Astrocyte (in vitro differentiated cells and primary cell): ENCODE measurements at regions not wholly inside any gene's neighbourhood (a gene's known extent, or its start where the extent isn't known, plus 50 kb on each side); places are given as distances from the start of the nearest gene placed in this dataset.

ENCODE experiments used
- DNase-seq: peaks from one replicate; pipeline ENCODE4 v3.0.0-alpha.2; 2010; ENCODE audit warnings: low read depth
- FAIRE-seq: peaks from 2 replicates; lab custom pipeline; 2011; peaks lifted over from hg19 to GRCh38; lab: Jason Lieb, UNC
- H2AFZ ChIP-seq: 2 replicates; pipeline ENCODE4 v1.6.0; 2012; ENCODE audit warnings: low read depth, low read length, inconsistent platforms
- H3K27ac ChIP-seq: 2 replicates; pipeline ENCODE4 v1.5.1; 2011; ENCODE audit warnings: low read depth, low read length, inconsistent platforms
- H3K27me3 ChIP-seq: 2 replicates; pipeline ENCODE4 v1.6.0; 2011; ENCODE audit warnings: low read length, inconsistent platforms; ENCODE audit not compliant: insufficient read depth
- H3K36me3 ChIP-seq: 2 replicates; pipeline ENCODE4 v1.5.1; 2011; ENCODE audit warnings: low read length, inconsistent platforms; ENCODE audit not compliant: insufficient read depth
- H3K4me1 ChIP-seq: 2 replicates; pipeline ENCODE4 v1.5.1; 2011; ENCODE audit warnings: low read length, inconsistent platforms; ENCODE audit not compliant: insufficient read depth
- H3K4me2 ChIP-seq: 2 replicates; pipeline ENCODE4 v1.6.0; 2012; ENCODE audit warnings: low read length, inconsistent platforms
- H3K4me3 ChIP-seq: 2 replicates; pipeline ENCODE4 v1.5.1; 2011; ENCODE audit warnings: low read depth, mild to moderate bottlenecking, low read length, inconsistent platforms; ENCODE audit not compliant: insufficient read depth
- H3K79me2 ChIP-seq: 2 replicates; pipeline ENCODE4 v1.6.0; 2012; ENCODE audit warnings: mild to moderate bottlenecking, low read length, inconsistent platforms; ENCODE audit not compliant: insufficient read depth
- H3K9ac ChIP-seq: 2 replicates; pipeline ENCODE4 v1.6.0; 2012; ENCODE audit warnings: mild to moderate bottlenecking, low read length, inconsistent platforms
- H3K9me3 ChIP-seq: 2 replicates; pipeline ENCODE4 v1.5.1; 2012; ENCODE audit warnings: low read depth, mild to moderate bottlenecking, low read length, inconsistent platforms; ENCODE audit not compliant: insufficient read depth
- H4K20me1 ChIP-seq: 2 replicates; pipeline ENCODE4 v1.6.0; 2012; ENCODE audit warnings: low read length, inconsistent platforms; ENCODE audit not compliant: insufficient read depth
- H3K27ac Mint-ChIP-seq: one replicate; pipeline ENCODE4 v1.8.0; 2021; ENCODE audit warnings: mild to moderate bottlenecking, mixed read lengths; ENCODE audit not compliant: unreplicated experiment
- H3K27me3 Mint-ChIP-seq: one replicate; pipeline ENCODE4 v1.8.0; 2021; ENCODE audit warnings: low read depth, mixed read lengths; ENCODE audit not compliant: unreplicated experiment
- H3K36me3 Mint-ChIP-seq: one replicate; pipeline ENCODE4 v1.8.0; 2021; ENCODE audit warnings: low read depth, mixed read lengths; ENCODE audit not compliant: unreplicated experiment
- H3K4me1 Mint-ChIP-seq: one replicate; pipeline ENCODE4 v1.8.0; 2021; ENCODE audit warnings: low read depth, mixed read lengths; ENCODE audit not compliant: unreplicated experiment
- H3K4me3 Mint-ChIP-seq: one replicate; pipeline ENCODE4 v1.8.0; 2021; ENCODE audit warnings: mild to moderate bottlenecking, moderate library complexity, mixed read lengths; ENCODE audit not compliant: unreplicated experiment
- H3K9me3 Mint-ChIP-seq: one replicate; pipeline ENCODE4 v1.8.0; 2021; ENCODE audit warnings: mild to moderate bottlenecking, mixed read lengths; ENCODE audit not compliant: unreplicated experiment
- EZH2 ChIP-seq: IDR thresholded peaks from 2 replicates; pipeline ENCODE4 v1.6.1; 2012; ENCODE audit warnings: mild to moderate bottlenecking, low read length, inconsistent platforms; ENCODE audit not compliant: insufficient read depth
- TF ChIP-seq, protein P1 (sequence below): IDR thresholded peaks from 2 replicates; pipeline ENCODE4 v1.5.1; 2011; ENCODE audit warnings: low read depth, mild to moderate bottlenecking, inconsistent platforms, low read length, moderate library complexity; ENCODE audit not compliant: insufficient read depth

DNA sequence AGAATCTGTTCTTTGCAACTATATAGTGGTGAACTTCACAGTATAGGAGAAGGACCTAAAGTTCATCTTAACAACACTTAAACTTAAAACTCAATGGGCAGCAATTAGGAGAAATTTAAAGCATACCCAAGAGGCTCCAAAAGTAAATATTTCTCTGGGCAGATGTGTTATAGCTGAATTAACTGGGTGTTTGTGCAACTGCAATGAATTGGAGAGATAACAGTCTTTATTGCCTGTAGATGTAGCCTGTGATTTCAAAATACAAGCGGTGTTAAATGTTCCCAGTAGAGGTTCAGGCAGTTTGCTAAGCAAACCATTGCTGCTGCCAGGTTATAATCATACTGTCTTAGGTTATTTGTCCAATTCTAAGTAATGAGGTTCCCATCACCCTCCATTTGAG, 294.1 kb upstream of the MTNR1B start:
- no peak overlapping the region for H3K27ac Mint-ChIP-seq
- Histone ChIP-seq H3K4me2 (no peak overlapping the region), H3K36me3 (no peaks in the 10 kb centered on the region), H3K27me3 (no peaks in the 10 kb centered on the region), H3K27ac (no peak overlapping the region), H3K9me3 (peaks cover 3% of the 10 kb centered on the region), H3K9ac (no peak overlapping the region), H4K20me1 (no peaks in the 10 kb centered on the region), H3K4me1 (no peaks in the 10 kb centered on the region), H3K4me3 (no peak overlapping the region), H3K79me2 (no peaks in the 10 kb centered on the region), H2AFZ (no peak overlapping the region)
- DNase-seq (no peak), FAIRE-seq (no peak)
- TF ChIP-seq EZH2 = no peak
- TF ChIP-seq, protein P1, sequence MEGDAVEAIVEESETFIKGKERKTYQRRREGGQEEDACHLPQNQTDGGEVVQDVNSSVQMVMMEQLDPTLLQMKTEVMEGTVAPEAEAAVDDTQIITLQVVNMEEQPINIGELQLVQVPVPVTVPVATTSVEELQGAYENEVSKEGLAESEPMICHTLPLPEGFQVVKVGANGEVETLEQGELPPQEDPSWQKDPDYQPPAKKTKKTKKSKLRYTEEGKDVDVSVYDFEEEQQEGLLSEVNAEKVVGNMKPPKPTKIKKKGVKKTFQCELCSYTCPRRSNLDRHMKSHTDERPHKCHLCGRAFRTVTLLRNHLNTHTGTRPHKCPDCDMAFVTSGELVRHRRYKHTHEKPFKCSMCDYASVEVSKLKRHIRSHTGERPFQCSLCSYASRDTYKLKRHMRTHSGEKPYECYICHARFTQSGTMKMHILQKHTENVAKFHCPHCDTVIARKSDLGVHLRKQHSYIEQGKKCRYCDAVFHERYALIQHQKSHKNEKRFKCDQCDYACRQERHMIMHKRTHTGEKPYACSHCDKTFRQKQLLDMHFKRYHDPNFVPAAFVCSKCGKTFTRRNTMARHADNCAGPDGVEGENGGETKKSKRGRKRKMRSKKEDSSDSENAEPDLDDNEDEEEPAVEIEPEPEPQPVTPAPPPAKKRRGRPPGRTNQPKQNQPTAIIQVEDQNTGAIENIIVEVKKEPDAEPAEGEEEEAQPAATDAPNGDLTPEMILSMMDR = no peak
- H3K4me3 Mint-ChIP-seq = no peak overlapping the region
- H3K4me1 Mint-ChIP-seq = no peaks in the 10 kb centered on the region
- no peaks in the 10 kb centered on the region for H3K9me3 Mint-ChIP-seq
- peaks cover 7% of the 10 kb centered on the region for H3K36me3 Mint-ChIP-seq
- no peaks in the 10 kb centered on the region for H3K27me3 Mint-ChIP-seq

DNA sequence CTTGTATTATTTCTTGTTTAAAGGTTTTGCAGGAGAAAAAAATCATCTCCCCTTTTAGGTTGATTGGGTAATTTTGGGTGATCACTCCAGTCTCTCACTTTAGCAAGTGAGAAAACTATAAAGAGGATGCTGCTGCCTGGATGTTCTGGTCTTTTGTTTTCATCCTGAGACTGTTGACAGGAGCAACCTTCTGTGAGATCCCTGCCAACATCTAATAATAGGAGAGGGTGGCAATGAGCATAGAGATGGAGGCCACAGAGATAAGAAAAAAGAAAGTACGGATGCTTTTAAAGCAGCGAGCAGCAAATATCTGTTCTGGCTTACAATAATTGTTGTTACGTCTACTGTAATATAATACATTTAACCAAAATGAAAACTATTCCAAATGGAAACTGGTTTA, 293.6 kb upstream of the MTNR1B start:
- no peak for DNase-seq
- no peak overlapping the region for H3K4me2 ChIP-seq
- H3K4me3 ChIP-seq = no peak overlapping the region
- H3K79me2 ChIP-seq = no peaks in the 10 kb centered on the region
- Mint-ChIP-seq H3K27me3 (no peaks in the 10 kb centered on the region), H3K4me3 (no peak overlapping the region), H3K27ac (no peak overlapping the region), H3K9me3 (no peaks in the 10 kb centered on the region), H3K4me1 (no peaks in the 10 kb centered on the region), H3K36me3 (peaks cover 7% of the 10 kb centered on the region)
- peaks cover 3% of the 10 kb centered on the region for H3K9me3 ChIP-seq
- no peak for FAIRE-seq
- H3K36me3 ChIP-seq = no peaks in the 10 kb centered on the region
- TF ChIP-seq, protein P1 = no peak
- no peak for TF ChIP-seq EZH2
- no peaks in the 10 kb centered on the region for H4K20me1 ChIP-seq
- H3K4me1 ChIP-seq = no peaks in the 10 kb centered on the region
- H2AFZ ChIP-seq = no peak overlapping the region
- H3K27ac ChIP-seq = no peak overlapping the region
- no peaks in the 10 kb centered on the region for H3K27me3 ChIP-seq
- H3K9ac ChIP-seq = no peak overlapping the region

DNA sequence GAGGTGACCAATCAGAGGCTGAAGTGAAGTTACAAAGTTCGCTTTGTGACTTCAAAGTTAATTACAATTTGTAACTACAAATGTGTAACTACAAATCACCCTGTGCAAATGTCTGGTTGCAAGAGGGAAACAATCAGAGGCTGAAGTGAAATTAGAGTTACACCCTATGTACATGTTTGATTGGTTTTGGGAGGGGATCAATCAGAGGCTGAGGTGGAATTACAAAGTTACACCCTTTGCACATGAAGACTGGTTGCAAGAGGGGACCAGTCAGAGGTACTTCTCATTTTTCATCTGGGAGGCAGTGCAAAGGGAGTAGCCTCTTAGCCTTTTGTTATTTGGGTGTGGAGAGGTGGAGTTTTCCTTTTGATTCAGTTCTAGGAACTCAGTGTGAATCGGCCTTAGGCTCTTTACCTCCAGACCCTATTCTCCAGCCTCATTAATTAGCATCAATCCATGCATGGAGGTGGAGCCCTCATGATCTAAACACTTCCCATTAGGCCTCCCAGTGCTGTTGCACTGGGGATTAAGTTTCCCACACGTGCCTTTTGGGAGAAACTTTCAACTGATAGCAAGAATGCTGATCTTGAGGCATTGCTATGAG, 291.3 kb upstream of the MTNR1B start:
- Mint-ChIP-seq H3K27me3 (no peaks in the 10 kb centered on the region), H3K36me3 (peaks cover 7% of the 10 kb centered on the region), H3K4me3 (no peak overlapping the region), H3K27ac (no peak overlapping the region), H3K9me3 (no peaks in the 10 kb centered on the region), H3K4me1 (peaks cover 10% of the 10 kb centered on the region)
- no peaks in the 10 kb centered on the region for H3K79me2 ChIP-seq
- no peak overlapping the region for H3K27ac ChIP-seq
- H3K4me2 ChIP-seq = no peak overlapping the region
- no peak for FAIRE-seq
- DNase-seq = no peak
- no peak overlapping the region for H3K9ac ChIP-seq
- H3K4me3 ChIP-seq = no peak overlapping the region
- H2AFZ ChIP-seq = no peak overlapping the region
- no peaks in the 10 kb centered on the region for H3K27me3 ChIP-seq
- TF ChIP-seq, protein P1 = no peak
- no peak for TF ChIP-seq EZH2
- H4K20me1 ChIP-seq = no peaks in the 10 kb centered on the region
- no peaks in the 10 kb centered on the region for H3K4me1 ChIP-seq
- H3K9me3 ChIP-seq = peaks cover 3% of the 10 kb centered on the region
- no peaks in the 10 kb centered on the region for H3K36me3 ChIP-seq
